GM12892 (cell line): ENCODE measurements at regions not wholly inside any gene's neighbourhood (a gene's known extent, or its start where the extent isn't known, plus 50 kb on each side); places are given as distances from the start of the nearest gene placed in this dataset.

Experiments used
- POLR2A ChIP-seq: IDR thresholded peaks from 2 replicates; pipeline ENCODE4 v1.6.1; 2011; ENCODE audit warnings: low read depth, low read length, control low read depth
- POLR2AphosphoS5 ChIP-seq: IDR thresholded peaks from 2 replicates; pipeline ENCODE4 v1.6.1; 2011; ENCODE audit warnings: low read depth, low read length, control low read depth

- TF ChIP-seq POLR2A (no peak), POLR2AphosphoS5 (no peak)
Measured at GRCh38 chrX:43108828-43109227, 330.9 kb upstream of the PPP1R2C start.
